IMR-90 (cell line): ENCODE measurements at regions not wholly inside any gene's neighbourhood (a gene's known extent, or its start where the extent isn't known, plus 50 kb on each side); places are given as distances from the start of the nearest gene placed in this dataset.

Experiments used
- ATAC-seq: fragments of 200-7000 bp; cut with Tn5 transposase; 2 replicates; pipeline ENCODE4 v1.9.1; 2020; ENCODE audit warnings: low read depth, mild to moderate bottlenecking, moderate library complexity
- BruUV-seq: library from RNA; stranded (reverse); fragments of 400-500 nt; replicated peaks from 2 replicates; lab custom pipeline; 2021; lab: Mats Ljungman, UMichigan
- CTCF ChIA-PET: fragments of 300-600 bp; formaldehyde crosslinking; extraction: SDS; loops from one replicate; lab custom pipeline; 2021; ENCODE audit warnings: antibody characterized with exemption; lab: Yijun Ruan, JAX
- POLR2A ChIA-PET: fragments of 300-600 bp; sonication (Branson Sonifier 250); formaldehyde crosslinking; loops from one replicate; lab custom pipeline; 2022; ENCODE audit warnings: antibody characterized with exemption; ENCODE audit not compliant: unreplicated experiment; lab: Charles Lee
- DNase-seq: peaks from one replicate; pipeline ENCODE4 v3.0.0; 2013
- H2AFZ ChIP-seq: replicated peaks from 2 replicates; pipeline ENCODE3; 2013; ENCODE audit warnings: low read length, mild to moderate bottlenecking; ENCODE audit not compliant: poor library complexity
- H2AK5ac ChIP-seq: 2 replicates; pipeline ENCODE4 v1.6.1; 2013; ENCODE audit warnings: low read depth, low read length, inconsistent platforms
- H2AK9ac ChIP-seq: replicated peaks from 2 replicates; pipeline ENCODE3; 2013; ENCODE audit warnings: mild to moderate bottlenecking, low read depth, low read length, moderate library complexity; ENCODE audit not compliant: poor library complexity
- H2BK120ac ChIP-seq: 2 replicates; pipeline ENCODE4 v1.6.1; 2013; ENCODE audit warnings: low read depth, low read length, inconsistent platforms
- H2BK15ac ChIP-seq: 3 replicates; pipeline ENCODE4 v1.6.1; 2013; ENCODE audit warnings: low read depth, low read length, inconsistent platforms
- H2BK20ac ChIP-seq: 2 replicates; pipeline ENCODE4 v1.6.1; 2013; ENCODE audit warnings: low read depth, mild to moderate bottlenecking, inconsistent platforms, low read length, moderate library complexity
- H2BK5ac ChIP-seq: 2 replicates; pipeline ENCODE4 v1.6.1; 2013; ENCODE audit warnings: mild to moderate bottlenecking, low read depth, low read length, inconsistent platforms; ENCODE audit not compliant: poor library complexity, severe bottlenecking
- H3K14ac ChIP-seq: replicated peaks from 2 replicates; pipeline ENCODE4 v1.6.1; 2013; ENCODE audit warnings: low read depth, low read length, inconsistent platforms
- H3K18ac ChIP-seq: 2 replicates; pipeline ENCODE4 v1.6.1; 2013; ENCODE audit warnings: low read depth, low read length, control low read depth
- H3K23ac ChIP-seq: 2 replicates; pipeline ENCODE4 v1.6.1; 2013; ENCODE audit warnings: low read depth, low read length, inconsistent platforms
- H3K27ac ChIP-seq: 2 replicates; pipeline ENCODE4 v1.5.1; 2013; ENCODE audit warnings: mild to moderate bottlenecking, control low read depth, low read length; ENCODE audit not compliant: insufficient read depth
- H3K27me3 ChIP-seq: 2 replicates; pipeline ENCODE4 v1.6.1; 2013; ENCODE audit warnings: low read length; ENCODE audit not compliant: control insufficient read depth, insufficient read depth
- H3K36me3 ChIP-seq: 2 replicates; pipeline ENCODE4 v1.6.1; 2013; ENCODE audit warnings: low read length, mixed read lengths; ENCODE audit not compliant: control insufficient read depth, insufficient read depth
- H3K4ac ChIP-seq: 2 replicates; pipeline ENCODE4 v1.6.1; 2013; ENCODE audit warnings: low read depth, low read length, inconsistent platforms
- H3K4me1 ChIP-seq: 2 replicates; pipeline ENCODE4 v1.6.1; 2013; ENCODE audit warnings: low read length, mixed read lengths; ENCODE audit not compliant: control insufficient read depth, insufficient read depth
- H3K4me2 ChIP-seq: 2 replicates; pipeline ENCODE4 v1.6.1; 2013; ENCODE audit warnings: low read depth, mild to moderate bottlenecking, control low read depth, low read length, moderate library complexity
- H3K4me3 ChIP-seq: 2 replicates; pipeline ENCODE4 v1.5.1; 2013; ENCODE audit warnings: low read depth, mild to moderate bottlenecking, control low read depth, low read length, moderate library complexity; ENCODE audit not compliant: insufficient read depth
- H3K56ac ChIP-seq: 2 replicates; pipeline ENCODE4 v1.6.1; 2013; ENCODE audit warnings: low read length, inconsistent platforms; ENCODE audit not compliant: insufficient read depth; ENCODE audit errors: extremely low read depth
- H3K79me1 ChIP-seq, 2 experiments: 2 replicates each; pipeline ENCODE4 v1.6.1; 2013; ENCODE audit warnings: low read length in 2 of 2, inconsistent platforms in 1 of 2, low read depth in 1 of 2
- H3K9ac ChIP-seq: 2 replicates; pipeline ENCODE4 v1.6.1; 2013; ENCODE audit warnings: low read depth, low read length, control low read depth
- H3K9me1 ChIP-seq: 2 replicates; pipeline ENCODE4 v1.6.1; 2013; ENCODE audit warnings: low read length, inconsistent platforms; ENCODE audit not compliant: insufficient read depth
- H3K9me3 ChIP-seq: 2 replicates; pipeline ENCODE4 v1.6.1; 2013; ENCODE audit warnings: low read length; ENCODE audit not compliant: control insufficient read depth, insufficient read depth
- H4K20me1 ChIP-seq: 2 replicates; pipeline ENCODE4 v1.6.1; 2013; ENCODE audit warnings: low read length, inconsistent platforms; ENCODE audit not compliant: insufficient read depth
- H4K5ac ChIP-seq: 2 replicates; pipeline ENCODE4 v1.6.1; 2013; ENCODE audit warnings: mild to moderate bottlenecking, low read depth, low read length, control low read depth
- H4K8ac ChIP-seq, 2 experiments: 2 replicates each; pipeline ENCODE4 v1.6.1; 2013; ENCODE audit warnings: low read depth in 2 of 2, low read length in 2 of 2, control low read depth in 1 of 2, inconsistent platforms in 1 of 2
- H4K91ac ChIP-seq: 2 replicates; pipeline ENCODE4 v1.6.1; 2013; ENCODE audit warnings: low read depth, low read length, inconsistent platforms; ENCODE audit not compliant: insufficient read depth
- BHLHE40 ChIP-seq: fragments of 150-350 bp; IDR thresholded peaks from 2 replicates; pipeline ENCODE4 v1.6.1; 2016; ENCODE audit warnings: mild to moderate bottlenecking, low read depth, low read length
- CEBPB ChIP-seq: IDR thresholded peaks from 2 replicates; pipeline ENCODE4 v1.6.1; 2012; ENCODE audit warnings: low read depth, low read length, improper control_type of control experiment
- FOS ChIP-seq: fragments of 150-350 bp; IDR thresholded peaks from 2 replicates; pipeline ENCODE4 v1.6.1; 2016; ENCODE audit warnings: low read depth, low read length
- MAZ ChIP-seq: IDR thresholded peaks from 2 replicates; pipeline ENCODE4 v1.6.1; 2012; ENCODE audit warnings: low read depth, mild to moderate bottlenecking, low read length, improper control_type of control experiment, moderate library complexity, borderline replicate concordance
- POLR2A ChIP-seq: IDR thresholded peaks from 2 replicates; pipeline ENCODE4 v1.6.1; 2012; ENCODE audit warnings: mild to moderate bottlenecking, low read depth, low read length
- RCOR1 ChIP-seq: IDR thresholded peaks from 2 replicates; pipeline ENCODE4 v1.6.1; 2012; ENCODE audit warnings: mild to moderate bottlenecking, low read length, improper control_type of control experiment; ENCODE audit not compliant: insufficient replicate concordance
- SMC3 ChIP-seq: fragments of 150-350 bp; IDR thresholded peaks from 2 replicates; pipeline ENCODE4 v1.6.1; 2016; ENCODE audit warnings: low read depth, mild to moderate bottlenecking, antibody characterized with exemption, low read length, moderate library complexity
- WGBS, 2 experiments: methylation state at CpG; one replicate each; pipeline versions ENCODE4 v1.1.5 to v1.1.7; 2013; ENCODE audit warnings: missing lambda C conversion rate in 2 of 2; ENCODE audit not compliant: insufficient read length in 1 of 2; ENCODE audit errors: extremely low coverage in 2 of 2; 5-methylcytosine and 5-hydroxymethylcytosine counted together
- dilution Hi-C: fragments of 300-500 bp; cut with HindIII; formaldehyde crosslinking; loops from one replicate; pipeline ENCODE4 v1.14.3; 2018; ENCODE audit warnings: low sequenced_read_pairs; ENCODE audit not compliant: unreplicated experiment
- in situ Hi-C: fragments of 300-500 bp; cut with MboI; formaldehyde crosslinking; loops from 3 replicates; pipeline ENCODE4 v1.14.3; 2019; ENCODE audit warnings: low sequenced_read_pairs, inconsistent platforms, mixed read lengths
- intact Hi-C: fragments of 100-400 bp; cut with micrococcal nuclease; formaldehyde crosslinking; loops from 2 replicates; pipeline ENCODE4 v1.10.0; 2022

- peak overlapping the region; percentile 21 for H2AFZ ChIP-seq
- in situ Hi-C loops, result no loop called here
Observed at GRCh38 chr2:241929551-241930490, 60.3 kb downstream of the RTP5 start.

More at GRCh38 chr2:241929551-241930490, 60.3 kb downstream of the RTP5 start:
- Histone ChIP-seq H3K4ac (no peak overlapping the region), H2AK9ac (no peak overlapping the region), H4K91ac (no peak overlapping the region), H2BK15ac (no peak overlapping the region), H3K23ac (no peak overlapping the region), H4K8ac (no peak overlapping the region), H4K5ac (no peak overlapping the region), H3K79me1 (no peaks in the 10 kb centered on the region), H2BK5ac (no peak overlapping the region), H3K18ac (no peak overlapping the region), H3K4me3 (no peak overlapping the region), H3K9me1 (no peaks in the 10 kb centered on the region), H3K4me2 (no peak overlapping the region), H2BK20ac (no peak overlapping the region), H2AK5ac (no peak overlapping the region), H3K56ac (no peak overlapping the region), H3K9me3 (no peaks in the 10 kb centered on the region), H3K4me1 (peaks cover 2% of the 10 kb centered on the region; the same call in 1 of the 2 replicates), H2BK120ac (no peak overlapping the region), H3K14ac (no peak overlapping the region), H3K27me3 (peaks cover 11% of the 10 kb centered on the region), H3K27ac (no peak overlapping the region), H3K9ac (no peak overlapping the region), H4K20me1 (no peaks in the 10 kb centered on the region), H3K36me3 (no peaks in the 10 kb centered on the region)
- WGBS, 2 experiments, result 70% methylated on average over 2 of the region's 22 CpGs; no CpG with 5 or more reads in 1 of the 2 experiments
- dilution Hi-C loops (no loop called here), intact Hi-C loops (no loop called here)
- no peak for ATAC-seq
- ChIA-PET POLR2A (no interaction called here), CTCF (no interaction called here)
- DNase-seq, result no peak
- BruUV-seq, result no TSS peak
- TF ChIP-seq RCOR1 (no peak), CEBPB (no peak), POLR2A (no peak), MAZ (no peak), SMC3 (no peak), BHLHE40 (no peak), FOS (no peak)
